Coronary artery (tissue), 2 donors: ENCODE measurements at regions not wholly inside any gene's neighbourhood (a gene's known extent, or its start where the extent isn't known, plus 50 kb on each side); places are given as distances from the start of the nearest gene placed in this dataset.

Experiments used
- DNase-seq: peaks from one replicate; pipeline ENCODE4 v3.0.0-alpha.2; 2017; ENCODE audit warnings: low spot score
- H3K27ac ChIP-seq, 2 donors: fragments of 200-600 bp; sonication (generic); one replicate each; pipeline ENCODE4 v1.5.1; 2016 to 2019
- H3K4me3 ChIP-seq: fragments of 200-600 bp; sonication (generic); 2 replicates; pipeline ENCODE4 v1.5.1; 2016; ENCODE audit warnings: mild to moderate bottlenecking, moderate library complexity
- CTCF ChIP-seq: fragments of 200-600 bp; sonication (generic); IDR thresholded peaks from one replicate; pipeline ENCODE4 v1.5.1; 2019; ENCODE audit warnings: antibody characterized with exemption

- Histone ChIP-seq H3K27ac (no peak overlapping the region), H3K4me3 (no peak overlapping the region)
- DNase-seq = no peak
- no peak for TF ChIP-seq CTCF
Measured at GRCh38 chr6:97717086-97717485, 434.1 kb upstream of the MMS22L start.

GRCh38 chr6:97726378-97726777 lies 443.4 kb upstream of the MMS22L start:
- no peak for TF ChIP-seq CTCF
- no peak overlapping the region for H3K4me3 ChIP-seq
- no peak overlapping the region for H3K27ac ChIP-seq
- no peak for DNase-seq

- no peak for DNase-seq
- TF ChIP-seq CTCF = no peak
- Histone ChIP-seq H3K27ac (no peak overlapping the region), H3K4me3 (no peak overlapping the region)
Measured at GRCh38 chr6:97732045-97732444, 449.0 kb upstream of the MMS22L start.

- DNase-seq = no peak
- H3K4me3 ChIP-seq = no peak overlapping the region
- TF ChIP-seq CTCF = no peak
- H3K27ac ChIP-seq = no peak overlapping the region
Measured at GRCh38 chr6:97757575-97757974, 474.6 kb upstream of the MMS22L start.

- Histone ChIP-seq H3K4me3 (no peak overlapping the region), H3K27ac (no peak overlapping the region)
- TF ChIP-seq CTCF = no peak
- DNase-seq = no peak
Measured at GRCh38 chr6:97765461-97765860, 482.4 kb upstream of the MMS22L start.

GRCh38 chr6:97771372-97771771 lies 488.4 kb upstream of the MMS22L start:
- H3K4me3 ChIP-seq = no peak overlapping the region
- H3K27ac ChIP-seq = no peak overlapping the region
- no peak for TF ChIP-seq CTCF
- DNase-seq = no peak

DNA sequence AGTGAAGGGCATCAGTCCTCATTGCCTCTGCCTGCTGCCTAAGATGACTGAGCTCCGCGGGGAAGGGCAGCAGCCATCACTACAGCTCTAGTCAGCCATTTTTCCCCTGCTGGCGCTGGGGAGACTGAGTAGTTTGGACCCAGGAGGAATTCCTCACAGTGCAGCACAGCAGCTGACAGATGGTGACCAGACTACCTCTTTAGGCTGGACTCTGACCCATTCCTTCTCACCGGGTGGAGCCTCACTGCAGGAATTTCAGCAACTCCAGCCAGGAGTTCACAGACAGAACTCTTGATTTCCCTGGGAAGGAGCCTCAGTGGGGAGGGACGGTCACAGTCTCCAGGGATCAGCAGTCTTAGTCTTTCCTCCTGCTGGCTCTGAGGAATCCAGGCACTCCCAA lies 492.0 kb upstream of the MMS22L start:
- no peak for TF ChIP-seq CTCF
- Histone ChIP-seq H3K27ac (no peak overlapping the region), H3K4me3 (no peak overlapping the region)
- DNase-seq = no peak
